ENCODE measurements at regions not wholly inside any gene's neighbourhood (a gene's known extent, or its start where the extent isn't known, plus 50 kb on each side); places are given as distances from the start of the nearest gene placed in this dataset.

DNA sequence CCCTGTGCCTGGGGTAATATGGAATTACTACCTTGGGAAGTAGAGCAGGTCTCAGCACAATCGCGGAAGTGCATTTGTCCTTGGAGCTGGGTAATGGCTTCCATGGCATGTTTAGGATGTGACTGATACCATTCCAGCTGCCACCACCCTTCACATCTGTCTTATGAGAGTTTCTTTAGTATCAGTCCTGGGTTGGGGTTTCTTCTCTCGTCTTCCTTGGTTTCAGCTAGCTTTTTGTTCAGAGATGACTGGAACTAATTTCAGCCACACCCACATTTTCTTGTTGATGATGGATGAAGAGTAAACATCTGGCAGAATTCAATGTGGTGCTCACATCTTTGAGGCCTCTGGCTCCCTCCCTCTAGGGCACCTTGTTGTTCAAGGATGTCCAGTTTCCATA lies 212.9 kb upstream of the SOX21 start:
- Histone ChIP-seq H3K4me3 (no peak overlapping the region), H3K27ac (ENCODE audit: low read depth) (no peak overlapping the region), H3K9me2 (ENCODE audit: insufficient read depth) (peaks cover 5% of the 10 kb centered on the region), H4K20me1 (replicated peaks; ENCODE audit: insufficient read depth) (no peaks in the 10 kb centered on the region), H2AFZ (no peak overlapping the region), H3K27me3 (ENCODE audit: insufficient read depth) (no peaks in the 10 kb centered on the region), H3F3A (replicated peaks; ENCODE audit: low read depth) (no peaks in the 10 kb centered on the region), H3K4me2 (no peak overlapping the region), H3K36me3 (ENCODE audit: insufficient read depth) (no peaks in the 10 kb centered on the region), H3K79me2 (replicated peaks; ENCODE audit: insufficient read depth) (no peaks in the 10 kb centered on the region), H3K4me1 (ENCODE audit: insufficient read depth) (peaks cover 15% of the 10 kb centered on the region)
- Mint-ChIP-seq H3K9me3 (no peaks in the 10 kb centered on the region), H3K4me3 (no peak overlapping the region), H3K36me3 (ENCODE audit: low read depth) (no peaks in the 10 kb centered on the region), H3K4me1 (peaks cover 13% of the 10 kb centered on the region), H3K27me3 (ENCODE audit: insufficient read depth, low read depth, poor library complexity) (no peaks in the 10 kb centered on the region), H3K27ac (no peak overlapping the region)
- TF ChIP-seq POLR2AphosphoS5 (IDR thresholded peaks at IDR 0.05; ENCODE audit: low read depth) (no peak), REST (IDR thresholded peaks at IDR 0.05; ENCODE audit: unreplicated experiment) (no peak), JUNB (IDR thresholded peaks at IDR 0.05; ENCODE audit: unreplicated experiment) (no peak), ZNF114 (CRISPR knock-in tag; IDR thresholded peaks at IDR 0.05) (no peak), EZH2phosphoT487 (IDR thresholded peaks at IDR 0.05; ENCODE audit: unreplicated experiment) (no peak)
- DNase-seq (ENCODE audit: low spot score), result no peak
- no peak for ATAC-seq

DNA sequence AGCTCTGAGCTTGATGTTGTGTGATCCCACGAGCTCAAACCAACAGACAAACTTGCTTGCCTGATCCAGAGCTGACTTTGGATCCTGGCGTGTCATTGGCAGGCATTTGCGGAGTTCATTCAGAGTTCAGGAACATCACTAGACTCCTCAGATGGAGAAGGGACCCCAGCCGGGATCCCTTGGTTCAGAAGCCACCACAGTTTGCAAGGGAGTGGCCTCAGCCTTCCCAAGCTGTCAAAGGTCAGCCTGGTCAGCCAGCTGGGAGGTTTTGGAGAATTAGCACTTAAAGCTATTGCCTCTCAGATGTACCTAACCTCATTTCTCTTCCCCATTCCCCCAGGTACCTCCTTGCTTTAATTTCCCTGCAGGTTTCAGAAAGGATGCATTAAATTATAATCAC lies 208.8 kb upstream of the SOX21 start:
- H3K4me2 ChIP-seq, result 0 out of 2 replicates have a peak overlapping the region, but pooled peaks have one; percentile 1
- no peaks in the 10 kb centered on the region for H3K36me3 ChIP-seq (ENCODE audit: insufficient read depth)
- no peaks in the 10 kb centered on the region for H4K20me1 ChIP-seq (replicated peaks; ENCODE audit: insufficient read depth)
- TF ChIP-seq EZH2 (IDR thresholded peaks at IDR 0.05; ENCODE audit: low read depth, unreplicated experiment), result no peak
- no peak for TF ChIP-seq STAT1 (IDR thresholded peaks at IDR 0.05; ENCODE audit: unreplicated experiment)
- no peak for TF ChIP-seq CREB1 (CRISPR knock-in tag; IDR thresholded peaks at IDR 0.05; ENCODE audit: low read depth)
- TF ChIP-seq ZNF114 (CRISPR knock-in tag; IDR thresholded peaks at IDR 0.05), result no peak
- TF ChIP-seq EZH2phosphoT487 (IDR thresholded peaks at IDR 0.05; ENCODE audit: unreplicated experiment), result no peak
- TF ChIP-seq ETS1 (IDR thresholded peaks at IDR 0.05), result no peak
- TF ChIP-seq ZNF331 (CRISPR knock-in tag; IDR thresholded peaks at IDR 0.05; ENCODE audit: low read depth), result no peak
- TF ChIP-seq, protein P1, sequence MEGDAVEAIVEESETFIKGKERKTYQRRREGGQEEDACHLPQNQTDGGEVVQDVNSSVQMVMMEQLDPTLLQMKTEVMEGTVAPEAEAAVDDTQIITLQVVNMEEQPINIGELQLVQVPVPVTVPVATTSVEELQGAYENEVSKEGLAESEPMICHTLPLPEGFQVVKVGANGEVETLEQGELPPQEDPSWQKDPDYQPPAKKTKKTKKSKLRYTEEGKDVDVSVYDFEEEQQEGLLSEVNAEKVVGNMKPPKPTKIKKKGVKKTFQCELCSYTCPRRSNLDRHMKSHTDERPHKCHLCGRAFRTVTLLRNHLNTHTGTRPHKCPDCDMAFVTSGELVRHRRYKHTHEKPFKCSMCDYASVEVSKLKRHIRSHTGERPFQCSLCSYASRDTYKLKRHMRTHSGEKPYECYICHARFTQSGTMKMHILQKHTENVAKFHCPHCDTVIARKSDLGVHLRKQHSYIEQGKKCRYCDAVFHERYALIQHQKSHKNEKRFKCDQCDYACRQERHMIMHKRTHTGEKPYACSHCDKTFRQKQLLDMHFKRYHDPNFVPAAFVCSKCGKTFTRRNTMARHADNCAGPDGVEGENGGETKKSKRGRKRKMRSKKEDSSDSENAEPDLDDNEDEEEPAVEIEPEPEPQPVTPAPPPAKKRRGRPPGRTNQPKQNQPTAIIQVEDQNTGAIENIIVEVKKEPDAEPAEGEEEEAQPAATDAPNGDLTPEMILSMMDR (conservative IDR thresholded peaks at IDR 0.05; ENCODE audit: low read depth in 2 of 2), result no peak
- H3F3A ChIP-seq (replicated peaks; ENCODE audit: low read depth), result no peaks in the 10 kb centered on the region
- ATAC-seq (peak; percentile 62), DNase-seq (ENCODE audit: low spot score) (peak; percentile 11)
- 0 out of 2 replicates have a peak, but pooled peaks cover 5% of the 10 kb centered on the region for H3K9me2 ChIP-seq (ENCODE audit: insufficient read depth)
- no peaks in the 10 kb centered on the region for H3K27me3 ChIP-seq (ENCODE audit: insufficient read depth)
- H3K4me1 ChIP-seq (ENCODE audit: insufficient read depth), result peaks cover 22% of the 10 kb centered on the region
- no peaks in the 10 kb centered on the region for H3K27me3 Mint-ChIP-seq (ENCODE audit: insufficient read depth, low read depth, poor library complexity)
- H3K4me3 Mint-ChIP-seq, result no peak overlapping the region
- H3K27ac ChIP-seq (ENCODE audit: low read depth), result no peak overlapping the region
- H3K4me1 Mint-ChIP-seq, result peaks cover 19% of the 10 kb centered on the region
- H3K36me3 Mint-ChIP-seq (ENCODE audit: low read depth), result no peaks in the 10 kb centered on the region
- H3K4me3 ChIP-seq, result no peak overlapping the region
- H3K27ac Mint-ChIP-seq, result no peak overlapping the region
- no peaks in the 10 kb centered on the region for H3K9me3 Mint-ChIP-seq
- no peaks in the 10 kb centered on the region for H3K79me2 ChIP-seq (replicated peaks; ENCODE audit: insufficient read depth)
- H2AFZ ChIP-seq, result peak overlapping the region; percentile 49; the same call in 1 of the 2 replicates
